H1 (cell line): ENCODE measurements at regions not wholly inside any gene's neighbourhood (a gene's known extent, or its start where the extent isn't known, plus 50 kb on each side); places are given as distances from the start of the nearest gene placed in this dataset.

Source experiments
- CTCF ChIA-PET: fragments of 300-600 bp; sonication (Branson Sonifier 250); formaldehyde crosslinking; loops from one replicate; lab custom pipeline; 2021; ENCODE audit not compliant: partially characterized antibody; lab: Charles Lee
- POLR2A ChIA-PET: fragments of 300-600 bp; sonication (Branson Sonifier 250); formaldehyde crosslinking; loops from one replicate; lab custom pipeline; 2021; ENCODE audit warnings: inconsistent platforms; ENCODE audit not compliant: partially characterized antibody; lab: Charles Lee
- DNase-seq, 2 experiments: peaks; one replicate each; pipeline versions ENCODE4 v3.0.0 to v3.0.0-alpha.2; 2010 to 2022; ENCODE audit warnings: low spot score in 2 of 2, low read depth in 1 of 2, mixed read lengths in 1 of 2
- FAIRE-seq: peaks from 2 replicates; lab custom pipeline; 2011; peaks lifted over from hg19 to GRCh38; lab: Jason Lieb, UNC
- H2AFZ ChIP-seq: 2 replicates; pipeline ENCODE4 v1.8.1; 2012; ENCODE audit warnings: low read length, inconsistent platforms
- H2AK5ac ChIP-seq: 2 replicates; pipeline ENCODE4 v1.6.1; 2013; ENCODE audit warnings: low read depth, low read length
- H2BK120ac ChIP-seq: replicated peaks from 2 replicates; pipeline ENCODE3; 2013; ENCODE audit warnings: low read depth, low read length, inconsistent platforms
- H2BK12ac ChIP-seq: 2 replicates; pipeline ENCODE4 v1.6.1; 2013; ENCODE audit warnings: low read depth, low read length
- H2BK15ac ChIP-seq: 2 replicates; pipeline ENCODE4 v1.6.1; 2013; ENCODE audit warnings: low read length
- H2BK20ac ChIP-seq: 2 replicates; pipeline ENCODE4 v1.6.1; 2013; ENCODE audit warnings: low read length
- H2BK5ac ChIP-seq: 2 replicates; pipeline ENCODE4 v1.6.1; 2013; ENCODE audit warnings: low read depth, low read length
- H3K14ac ChIP-seq: 2 replicates; pipeline ENCODE4 v1.6.1; 2013; ENCODE audit warnings: inconsistent platforms; ENCODE audit not compliant: insufficient read length
- H3K18ac ChIP-seq: 2 replicates; pipeline ENCODE4 v1.6.1; 2013; ENCODE audit warnings: low read length; ENCODE audit errors: extremely low read depth
- H3K23ac ChIP-seq: 2 replicates; pipeline ENCODE4 v1.6.1; 2013; ENCODE audit warnings: inconsistent platforms; ENCODE audit not compliant: insufficient read length
- H3K23me2 ChIP-seq: 2 replicates; pipeline ENCODE4 v1.6.1; 2013; ENCODE audit warnings: low read depth, low read length
- H3K27ac ChIP-seq: 2 replicates; pipeline ENCODE4 v1.6.1; 2011; ENCODE audit warnings: low read depth, low read length, inconsistent platforms
- H3K27me3 ChIP-seq, 4 experiments: replicated peaks in 1 of 4; 1 replicate in 1 of 4; 2 replicates in 3 of 4; pipeline versions ENCODE4 v1.6.1 to v1.8.1; 2011 to 2013; ENCODE audit warnings: low read length in 3 of 4, mild to moderate bottlenecking in 3 of 4, inconsistent platforms in 2 of 4, mixed read lengths in 2 of 4, moderate library complexity in 1 of 4; ENCODE audit not compliant: control insufficient read depth in 3 of 4, insufficient read depth in 3 of 4; ENCODE audit errors: extremely low read depth in 1 of 4
- H3K36me3 ChIP-seq, 4 experiments: 2 replicates each; pipeline versions ENCODE4 v1.6.1 to v1.8.1; 2011 to 2013; ENCODE audit warnings: mild to moderate bottlenecking in 4 of 4, low read length in 3 of 4, moderate library complexity in 2 of 4, control low read depth in 1 of 4, inconsistent platforms in 1 of 4; ENCODE audit not compliant: insufficient read depth in 4 of 4, control insufficient read depth in 2 of 4
- H3K4ac ChIP-seq: replicated peaks from 2 replicates; pipeline ENCODE3; 2013; ENCODE audit warnings: low read length, low read depth, mixed read lengths, inconsistent platforms; ENCODE audit not compliant: insufficient read length
- H3K4me1 ChIP-seq, 4 experiments: replicated peaks in 1 of 4; 1 replicate in 1 of 4; 2 replicates in 3 of 4; pipeline versions ENCODE4 v1.6.1 to v1.8.1; 2011 to 2013; ENCODE audit warnings: low read length in 3 of 4, inconsistent platforms in 2 of 4, mixed read lengths in 1 of 4; ENCODE audit not compliant: insufficient read depth in 4 of 4, control insufficient read depth in 3 of 4
- H3K4me2 ChIP-seq, 2 experiments: 2 replicates each; pipeline versions ENCODE4 v1.6.1 to v1.8.1; 2011 to 2013; ENCODE audit warnings: low read depth in 2 of 2, low read length in 2 of 2, control low read depth in 1 of 2, inconsistent platforms in 1 of 2, mild to moderate bottlenecking in 1 of 2; ENCODE audit not compliant: insufficient read depth in 1 of 2
- H3K4me3 ChIP-seq, 4 experiments: fragments of 200-600, 300-600 bp in 1 of 4; sonication (generic), shearing (Covaris generic), sonication (Bioruptor Twin) in 1 of 4; 2 replicates each; pipeline versions ENCODE4 v1.5.1 to v1.8.1; 2011 to 2016; ENCODE audit warnings: low read length in 4 of 4, low read depth in 3 of 4, control low read depth in 2 of 4, inconsistent platforms in 2 of 4, mild to moderate bottlenecking in 2 of 4, mixed read lengths in 1 of 4, moderate library complexity in 1 of 4; ENCODE audit not compliant: insufficient read depth in 2 of 4; ENCODE audit errors: extremely low read depth in 1 of 4
- H3K56ac ChIP-seq: replicated peaks from 2 replicates; pipeline ENCODE3; 2013; ENCODE audit warnings: low read depth, mild to moderate bottlenecking, mixed read lengths, low read length, inconsistent platforms; ENCODE audit not compliant: insufficient read length
- H3K79me1 ChIP-seq: 2 replicates; pipeline ENCODE4 v1.6.1; 2013; ENCODE audit warnings: low read depth, low read length, control low read depth
- H3K79me2 ChIP-seq, 2 experiments: 2 replicates each; pipeline versions ENCODE4 v1.6.1 to v1.8.1; 2012 to 2013; ENCODE audit warnings: low read length in 2 of 2, mild to moderate bottlenecking in 2 of 2, inconsistent platforms in 1 of 2; ENCODE audit not compliant: insufficient read depth in 2 of 2, control insufficient read depth in 1 of 2
- H3K9ac ChIP-seq, 4 experiments: replicated peaks in 1 of 4; 1 replicate in 1 of 4; 2 replicates in 3 of 4; pipeline versions ENCODE4 v1.6.1 to v1.8.1; 2011 to 2013; ENCODE audit warnings: low read depth in 3 of 4, low read length in 3 of 4, control low read depth in 2 of 4, mild to moderate bottlenecking in 2 of 4, moderate library complexity in 2 of 4, inconsistent platforms in 1 of 4; ENCODE audit errors: extremely low read depth in 1 of 4
- H3K9me3 ChIP-seq, 2 experiments: 2 replicates each; pipeline versions ENCODE4 v1.6.1 to v1.8.1; 2012 to 2013; ENCODE audit warnings: mild to moderate bottlenecking in 2 of 2, moderate library complexity in 2 of 2, control low read depth in 1 of 2, inconsistent platforms in 1 of 2, low read depth in 1 of 2, low read length in 1 of 2, mixed read lengths in 1 of 2; ENCODE audit not compliant: insufficient read depth in 2 of 2
- H4K20me1 ChIP-seq, 2 experiments: replicated peaks in 1 of 2; 2 replicates each; pipeline versions ENCODE3 to v1.8.1; 2011 to 2013; ENCODE audit warnings: inconsistent platforms in 2 of 2, low read length in 2 of 2, mild to moderate bottlenecking in 1 of 2; ENCODE audit not compliant: insufficient read depth in 2 of 2, control insufficient read depth in 1 of 2
- H4K5ac ChIP-seq: 2 replicates; pipeline ENCODE4 v1.6.1; 2013; ENCODE audit warnings: low read length, low read depth, mixed read lengths, inconsistent platforms; ENCODE audit not compliant: insufficient read length
- H4K8ac ChIP-seq: 2 replicates; pipeline ENCODE4 v1.8.0; 2013; ENCODE audit warnings: mild to moderate bottlenecking, moderate library complexity, low read length, inconsistent platforms; ENCODE audit not compliant: insufficient read depth; ENCODE audit errors: extremely low read depth
- H4K91ac ChIP-seq: replicated peaks from 2 replicates; pipeline ENCODE3; 2013; ENCODE audit warnings: low read length, mixed read lengths, inconsistent platforms; ENCODE audit not compliant: insufficient read length
- BRCA1 ChIP-seq: IDR thresholded peaks from 2 replicates; pipeline ENCODE4 v1.6.1; 2012; ENCODE audit warnings: low read depth, low read length, improper control_type of control experiment
- CBX5 ChIP-seq: fragments of 300-800, 300-1000 bp; sonication (generic); IDR thresholded peaks from 2 replicates; pipeline ENCODE4 v1.7.1; 2016; ENCODE audit warnings: antibody characterized with exemption, low read length, low read depth
- CHD2 ChIP-seq: IDR thresholded peaks from 2 replicates; pipeline ENCODE4 v1.6.1; 2012; ENCODE audit warnings: low read length, improper control_type of control experiment
- CREB1 ChIP-seq: IDR thresholded peaks from 2 replicates; pipeline ENCODE4 v1.6.1; 2012; ENCODE audit warnings: inconsistent platforms
- GABPA ChIP-seq: IDR thresholded peaks from 2 replicates; pipeline ENCODE4 v1.6.1; 2011; ENCODE audit warnings: mild to moderate bottlenecking, low read length, moderate library complexity, borderline replicate concordance; ENCODE audit not compliant: insufficient read depth
- NANOG ChIP-seq: IDR thresholded peaks from 2 replicates; pipeline ENCODE4 v1.6.1; 2011; ENCODE audit warnings: low read length, low read depth, mild to moderate bottlenecking, inconsistent platforms; ENCODE audit not compliant: insufficient read depth, poor library complexity, severe bottlenecking
- POLR2A ChIP-seq, 2 experiments: IDR thresholded peaks; 1 replicate in 1 of 2; 2 replicates in 1 of 2; pipeline ENCODE4 v1.6.1; 2011; ENCODE audit warnings: low read depth in 2 of 2, low read length in 2 of 2, mild to moderate bottlenecking in 2 of 2; ENCODE audit errors: control extremely low read depth in 1 of 2
- POLR2AphosphoS5 ChIP-seq: IDR thresholded peaks from 2 replicates; pipeline ENCODE4 v1.6.1; 2011; ENCODE audit warnings: low read depth, low read length
- RBBP5 ChIP-seq: IDR thresholded peaks from 2 replicates; pipeline ENCODE4 v1.7.1; 2012; ENCODE audit warnings: low read depth, mild to moderate bottlenecking, inconsistent platforms, low read length, moderate library complexity, borderline replicate concordance
- RNF2 ChIP-seq: fragments of 200-900, 300-1000 bp; sonication (generic); IDR thresholded peaks from 2 replicates; pipeline ENCODE4 v1.7.1; 2016; ENCODE audit warnings: borderline replicate concordance, low read depth, mild to moderate bottlenecking, antibody characterized with exemption, low read length; ENCODE audit not compliant: poor library complexity, severe bottlenecking; ENCODE audit errors: missing control alignments
- SRF ChIP-seq: IDR thresholded peaks from 2 replicates; pipeline ENCODE4 v1.6.1; 2011; ENCODE audit warnings: mild to moderate bottlenecking, low read depth, low read length, moderate library complexity
- TAF7 ChIP-seq: optimal IDR thresholded peaks from 2 replicates; pipeline ENCODE3; 2011; ENCODE audit warnings: low read depth, mild to moderate bottlenecking, inconsistent platforms, low read length, moderate library complexity, borderline replicate concordance
- TBP ChIP-seq: IDR thresholded peaks from 2 replicates; pipeline ENCODE4 v1.6.1; 2011; ENCODE audit warnings: low read depth, low read length, improper control_type of control experiment
- WGBS, 2 experiments: shearing (Covaris generic) in 1 of 2; methylation state at CpG; one replicate each; pipeline versions ENCODE4 v1.1.6 to v1.1.7; 2013 to 2015; ENCODE audit warnings: low lambda C conversion rate in 2 of 2, mixed read lengths in 2 of 2, inconsistent platforms in 1 of 2, low coverage in 1 of 2, missing lambda C conversion rate in 1 of 2; ENCODE audit not compliant: insufficient replicate concordance in 2 of 2, insufficient coverage in 1 of 2, insufficient read length in 1 of 2; ENCODE audit errors: extremely low coverage in 1 of 2, missing lambda C conversion rate in 1 of 2; 5-methylcytosine and 5-hydroxymethylcytosine counted together
- TF ChIP-seq, protein P1 (sequence below): IDR thresholded peaks from 2 replicates; pipeline ENCODE4 v1.6.1; 2012; ENCODE audit warnings: low read length, inconsistent platforms

DNA sequence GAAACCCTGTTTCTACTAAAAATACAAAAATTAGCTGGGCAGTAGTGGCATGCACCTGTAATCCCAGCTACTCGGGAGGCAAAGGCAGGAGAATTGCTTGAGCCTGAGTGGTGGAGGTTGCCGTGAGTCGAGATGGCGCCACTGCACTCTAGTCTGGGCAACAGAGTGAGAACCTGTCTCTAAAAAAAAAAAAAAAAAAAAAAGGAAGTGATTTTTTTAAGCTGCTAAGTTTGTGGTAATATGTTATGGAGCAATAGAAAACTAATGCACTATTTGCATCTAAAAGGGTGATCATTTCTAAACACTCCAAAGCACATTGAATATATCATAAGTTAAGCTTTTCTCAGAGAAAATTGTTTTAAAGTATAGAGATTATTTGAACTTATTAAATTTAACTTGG is 244.8 kb upstream of the SPAG17 start:
- no peak overlapping the region for H3K23ac ChIP-seq
- no peaks in the 10 kb centered on the region for H4K20me1 ChIP-seq
- no peak overlapping the region for H3K18ac ChIP-seq
- no peaks in the 10 kb centered on the region for H3K9me3 ChIP-seq
- H3K36me3 ChIP-seq, result no peaks in the 10 kb centered on the region
- no peak overlapping the region for H3K9ac ChIP-seq
- no peak overlapping the region for H3K4ac ChIP-seq
- H3K4me1 ChIP-seq, result no peaks in the 10 kb centered on the region
- no peaks in the 10 kb centered on the region for H3K79me1 ChIP-seq
- ChIA-PET POLR2A (no interaction called here), CTCF (no interaction called here)
- no peak overlapping the region for H3K4me2 ChIP-seq
- no peak overlapping the region for H3K56ac ChIP-seq
- H2AK5ac ChIP-seq, result no peak overlapping the region
- no peak overlapping the region for H4K91ac ChIP-seq
- H4K8ac ChIP-seq, result no peak overlapping the region
- H3K27ac ChIP-seq, result no peak overlapping the region
- FAIRE-seq (no peak), DNase-seq (no peak)
- H2BK12ac ChIP-seq, result no peak overlapping the region
- no peaks in the 10 kb centered on the region for H3K27me3 ChIP-seq
- WGBS, 2 experiments, result 90% methylated on average over 4 of the region's 4 CpGs; no CpG with 5 or more reads in 1 of the 2 experiments
- no peaks in the 10 kb centered on the region for H3K79me2 ChIP-seq
- no peak overlapping the region for H2BK20ac ChIP-seq
- no peaks in the 10 kb centered on the region for H3K23me2 ChIP-seq
- no peak overlapping the region for H2BK15ac ChIP-seq
- no peak overlapping the region for H3K14ac ChIP-seq
- no peak overlapping the region for H2BK120ac ChIP-seq
- no peak overlapping the region for H2BK5ac ChIP-seq
- H3K4me3 ChIP-seq, result no peak overlapping the region
- H4K5ac ChIP-seq, result no peak overlapping the region
- H2AFZ ChIP-seq, result no peak overlapping the region
- TF ChIP-seq SRF, result no peak
- no peak for TF ChIP-seq RBBP5
- no peak for TF ChIP-seq TBP
- no peak for TF ChIP-seq GABPA
- TF ChIP-seq POLR2AphosphoS5, result no peak
- TF ChIP-seq NANOG, result no peak
- TF ChIP-seq, protein P1, sequence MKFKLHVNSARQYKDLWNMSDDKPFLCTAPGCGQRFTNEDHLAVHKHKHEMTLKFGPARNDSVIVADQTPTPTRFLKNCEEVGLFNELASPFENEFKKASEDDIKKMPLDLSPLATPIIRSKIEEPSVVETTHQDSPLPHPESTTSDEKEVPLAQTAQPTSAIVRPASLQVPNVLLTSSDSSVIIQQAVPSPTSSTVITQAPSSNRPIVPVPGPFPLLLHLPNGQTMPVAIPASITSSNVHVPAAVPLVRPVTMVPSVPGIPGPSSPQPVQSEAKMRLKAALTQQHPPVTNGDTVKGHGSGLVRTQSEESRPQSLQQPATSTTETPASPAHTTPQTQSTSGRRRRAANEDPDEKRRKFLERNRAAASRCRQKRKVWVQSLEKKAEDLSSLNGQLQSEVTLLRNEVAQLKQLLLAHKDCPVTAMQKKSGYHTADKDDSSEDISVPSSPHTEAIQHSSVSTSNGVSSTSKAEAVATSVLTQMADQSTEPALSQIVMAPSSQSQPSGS, result no peak
- TF ChIP-seq CBX5, result no peak
- TF ChIP-seq CHD2, result no peak
- no peak for TF ChIP-seq CREB1
- TF ChIP-seq RNF2, result no peak
- no peak for TF ChIP-seq TAF7
- TF ChIP-seq BRCA1, result no peak
- no peak for TF ChIP-seq POLR2A (IDR thresholded peaks at IDR 0.05; ENCODE audit: control extremely low read depth in 1 of 2, low read depth in 2 of 2, low read length in 2 of 2)
